H1 (cell line): ENCODE measurements at regions not wholly inside any gene's neighbourhood (a gene's known extent, or its start where the extent isn't known, plus 50 kb on each side); places are given as distances from the start of the nearest gene placed in this dataset.

ENCODE experiments used
- CTCF ChIA-PET: fragments of 300-600 bp; sonication (Branson Sonifier 250); formaldehyde crosslinking; loops from one replicate; lab custom pipeline; 2021; ENCODE audit not compliant: partially characterized antibody; lab: Charles Lee
- POLR2A ChIA-PET: fragments of 300-600 bp; sonication (Branson Sonifier 250); formaldehyde crosslinking; loops from one replicate; lab custom pipeline; 2021; ENCODE audit warnings: inconsistent platforms; ENCODE audit not compliant: partially characterized antibody; lab: Charles Lee
- DNase-seq, 2 experiments: peaks; one replicate each; pipeline versions ENCODE4 v3.0.0 to v3.0.0-alpha.2; 2010 to 2022; ENCODE audit warnings: low spot score in 2 of 2, low read depth in 1 of 2, mixed read lengths in 1 of 2
- FAIRE-seq: peaks from 2 replicates; lab custom pipeline; 2011; peaks lifted over from hg19 to GRCh38; lab: Jason Lieb, UNC
- H2AFZ ChIP-seq: 2 replicates; pipeline ENCODE4 v1.8.1; 2012; ENCODE audit warnings: low read length, inconsistent platforms
- H2AK5ac ChIP-seq: 2 replicates; pipeline ENCODE4 v1.6.1; 2013; ENCODE audit warnings: low read depth, low read length
- H2BK120ac ChIP-seq: replicated peaks from 2 replicates; pipeline ENCODE3; 2013; ENCODE audit warnings: low read depth, low read length, inconsistent platforms
- H2BK12ac ChIP-seq: 2 replicates; pipeline ENCODE4 v1.6.1; 2013; ENCODE audit warnings: low read depth, low read length
- H2BK15ac ChIP-seq: 2 replicates; pipeline ENCODE4 v1.6.1; 2013; ENCODE audit warnings: low read length
- H2BK20ac ChIP-seq: 2 replicates; pipeline ENCODE4 v1.6.1; 2013; ENCODE audit warnings: low read length
- H2BK5ac ChIP-seq: 2 replicates; pipeline ENCODE4 v1.6.1; 2013; ENCODE audit warnings: low read depth, low read length
- H3K14ac ChIP-seq: 2 replicates; pipeline ENCODE4 v1.6.1; 2013; ENCODE audit warnings: inconsistent platforms; ENCODE audit not compliant: insufficient read length
- H3K18ac ChIP-seq: 2 replicates; pipeline ENCODE4 v1.6.1; 2013; ENCODE audit warnings: low read length; ENCODE audit errors: extremely low read depth
- H3K23ac ChIP-seq: 2 replicates; pipeline ENCODE4 v1.6.1; 2013; ENCODE audit warnings: inconsistent platforms; ENCODE audit not compliant: insufficient read length
- H3K23me2 ChIP-seq: 2 replicates; pipeline ENCODE4 v1.6.1; 2013; ENCODE audit warnings: low read depth, low read length
- H3K27ac ChIP-seq: 2 replicates; pipeline ENCODE4 v1.6.1; 2011; ENCODE audit warnings: low read depth, low read length, inconsistent platforms
- H3K27me3 ChIP-seq, 4 experiments: replicated peaks in 1 of 4; 1 replicate in 1 of 4; 2 replicates in 3 of 4; pipeline versions ENCODE4 v1.6.1 to v1.8.1; 2011 to 2013; ENCODE audit warnings: low read length in 3 of 4, mild to moderate bottlenecking in 3 of 4, inconsistent platforms in 2 of 4, mixed read lengths in 2 of 4, moderate library complexity in 1 of 4; ENCODE audit not compliant: control insufficient read depth in 3 of 4, insufficient read depth in 3 of 4; ENCODE audit errors: extremely low read depth in 1 of 4
- H3K36me3 ChIP-seq, 4 experiments: 2 replicates each; pipeline versions ENCODE4 v1.6.1 to v1.8.1; 2011 to 2013; ENCODE audit warnings: mild to moderate bottlenecking in 4 of 4, low read length in 3 of 4, moderate library complexity in 2 of 4, control low read depth in 1 of 4, inconsistent platforms in 1 of 4; ENCODE audit not compliant: insufficient read depth in 4 of 4, control insufficient read depth in 2 of 4
- H3K4ac ChIP-seq: replicated peaks from 2 replicates; pipeline ENCODE3; 2013; ENCODE audit warnings: low read length, low read depth, mixed read lengths, inconsistent platforms; ENCODE audit not compliant: insufficient read length
- H3K4me1 ChIP-seq, 4 experiments: replicated peaks in 1 of 4; 1 replicate in 1 of 4; 2 replicates in 3 of 4; pipeline versions ENCODE4 v1.6.1 to v1.8.1; 2011 to 2013; ENCODE audit warnings: low read length in 3 of 4, inconsistent platforms in 2 of 4, mixed read lengths in 1 of 4; ENCODE audit not compliant: insufficient read depth in 4 of 4, control insufficient read depth in 3 of 4
- H3K4me2 ChIP-seq, 2 experiments: 2 replicates each; pipeline versions ENCODE4 v1.6.1 to v1.8.1; 2011 to 2013; ENCODE audit warnings: low read depth in 2 of 2, low read length in 2 of 2, control low read depth in 1 of 2, inconsistent platforms in 1 of 2, mild to moderate bottlenecking in 1 of 2; ENCODE audit not compliant: insufficient read depth in 1 of 2
- H3K4me3 ChIP-seq, 4 experiments: fragments of 200-600, 300-600 bp in 1 of 4; sonication (generic), shearing (Covaris generic), sonication (Bioruptor Twin) in 1 of 4; 2 replicates each; pipeline versions ENCODE4 v1.5.1 to v1.8.1; 2011 to 2016; ENCODE audit warnings: low read length in 4 of 4, low read depth in 3 of 4, control low read depth in 2 of 4, inconsistent platforms in 2 of 4, mild to moderate bottlenecking in 2 of 4, mixed read lengths in 1 of 4, moderate library complexity in 1 of 4; ENCODE audit not compliant: insufficient read depth in 2 of 4; ENCODE audit errors: extremely low read depth in 1 of 4
- H3K56ac ChIP-seq: replicated peaks from 2 replicates; pipeline ENCODE3; 2013; ENCODE audit warnings: low read depth, mild to moderate bottlenecking, mixed read lengths, low read length, inconsistent platforms; ENCODE audit not compliant: insufficient read length
- H3K79me1 ChIP-seq: 2 replicates; pipeline ENCODE4 v1.6.1; 2013; ENCODE audit warnings: low read depth, low read length, control low read depth
- H3K79me2 ChIP-seq, 2 experiments: 2 replicates each; pipeline versions ENCODE4 v1.6.1 to v1.8.1; 2012 to 2013; ENCODE audit warnings: low read length in 2 of 2, mild to moderate bottlenecking in 2 of 2, inconsistent platforms in 1 of 2; ENCODE audit not compliant: insufficient read depth in 2 of 2, control insufficient read depth in 1 of 2
- H3K9ac ChIP-seq, 4 experiments: replicated peaks in 1 of 4; 1 replicate in 1 of 4; 2 replicates in 3 of 4; pipeline versions ENCODE4 v1.6.1 to v1.8.1; 2011 to 2013; ENCODE audit warnings: low read depth in 3 of 4, low read length in 3 of 4, control low read depth in 2 of 4, mild to moderate bottlenecking in 2 of 4, moderate library complexity in 2 of 4, inconsistent platforms in 1 of 4; ENCODE audit errors: extremely low read depth in 1 of 4
- H3K9me3 ChIP-seq, 2 experiments: 2 replicates each; pipeline versions ENCODE4 v1.6.1 to v1.8.1; 2012 to 2013; ENCODE audit warnings: mild to moderate bottlenecking in 2 of 2, moderate library complexity in 2 of 2, control low read depth in 1 of 2, inconsistent platforms in 1 of 2, low read depth in 1 of 2, low read length in 1 of 2, mixed read lengths in 1 of 2; ENCODE audit not compliant: insufficient read depth in 2 of 2
- H4K20me1 ChIP-seq, 2 experiments: replicated peaks in 1 of 2; 2 replicates each; pipeline versions ENCODE3 to v1.8.1; 2011 to 2013; ENCODE audit warnings: inconsistent platforms in 2 of 2, low read length in 2 of 2, mild to moderate bottlenecking in 1 of 2; ENCODE audit not compliant: insufficient read depth in 2 of 2, control insufficient read depth in 1 of 2
- H4K5ac ChIP-seq: 2 replicates; pipeline ENCODE4 v1.6.1; 2013; ENCODE audit warnings: low read length, low read depth, mixed read lengths, inconsistent platforms; ENCODE audit not compliant: insufficient read length
- H4K8ac ChIP-seq: 2 replicates; pipeline ENCODE4 v1.8.0; 2013; ENCODE audit warnings: mild to moderate bottlenecking, moderate library complexity, low read length, inconsistent platforms; ENCODE audit not compliant: insufficient read depth; ENCODE audit errors: extremely low read depth
- H4K91ac ChIP-seq: replicated peaks from 2 replicates; pipeline ENCODE3; 2013; ENCODE audit warnings: low read length, mixed read lengths, inconsistent platforms; ENCODE audit not compliant: insufficient read length
- TCF12 ChIP-seq: IDR thresholded peaks from 2 replicates; pipeline ENCODE4 v1.6.1; 2011; ENCODE audit warnings: low read depth, mild to moderate bottlenecking, low read length
- WGBS, 2 experiments: shearing (Covaris generic) in 1 of 2; methylation state at CpG; one replicate each; pipeline versions ENCODE4 v1.1.6 to v1.1.7; 2013 to 2015; ENCODE audit warnings: low lambda C conversion rate in 2 of 2, mixed read lengths in 2 of 2, inconsistent platforms in 1 of 2, low coverage in 1 of 2, missing lambda C conversion rate in 1 of 2; ENCODE audit not compliant: insufficient replicate concordance in 2 of 2, insufficient coverage in 1 of 2, insufficient read length in 1 of 2; ENCODE audit errors: extremely low coverage in 1 of 2, missing lambda C conversion rate in 1 of 2; 5-methylcytosine and 5-hydroxymethylcytosine counted together

DNA sequence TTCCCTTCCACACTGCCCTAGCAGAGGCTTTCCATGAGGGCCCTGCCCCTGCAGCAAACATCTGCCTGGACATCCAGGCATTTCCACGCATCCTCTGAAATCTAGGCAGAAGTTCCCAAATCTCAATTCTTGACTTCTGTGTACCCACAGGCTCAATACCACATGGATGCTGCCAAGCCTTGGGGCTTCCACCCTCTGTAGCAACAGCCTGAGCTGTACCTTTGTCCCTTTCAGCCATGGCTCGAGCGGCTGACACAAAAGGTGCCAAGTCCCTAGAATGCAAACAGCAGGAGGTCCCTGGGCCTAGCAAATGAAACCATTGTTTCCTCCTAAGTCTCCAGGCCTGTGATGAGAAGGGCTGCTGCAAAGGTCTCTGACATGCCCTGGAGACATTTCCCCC is 744.5 kb upstream of the LINC00305 start:
- Histone ChIP-seq H3K18ac (no peak overlapping the region), H2AK5ac (no peak overlapping the region), H3K4me2 (no peak overlapping the region), H2BK15ac (no peak overlapping the region), H3K9ac (no peak overlapping the region), H3K4ac (no peak overlapping the region), H2BK20ac (no peak overlapping the region), H3K27ac (no peak overlapping the region), H3K23me2 (no peaks in the 10 kb centered on the region), H4K20me1 (no peaks in the 10 kb centered on the region), H3K79me2 (no peaks in the 10 kb centered on the region), H3K4me3 (no peak overlapping the region), H3K27me3 (no peaks in the 10 kb centered on the region), H3K79me1 (no peaks in the 10 kb centered on the region), H2BK5ac (no peak overlapping the region), H3K56ac (no peak overlapping the region), H3K23ac (no peak overlapping the region), H3K9me3 (peaks cover 6 to 9% of the 10 kb centered on the region in 2 experiments; a peak in 3 of 4 replicates), H2BK12ac (no peak overlapping the region), H4K8ac (no peak overlapping the region), H3K14ac (no peak overlapping the region), H2AFZ (no peak overlapping the region), H4K5ac (no peak overlapping the region), H4K91ac (no peak overlapping the region), H3K36me3 (no peaks in the 10 kb centered on the region), H3K4me1 (no peaks in the 10 kb centered on the region), H2BK120ac (no peak overlapping the region)
- WGBS, 2 experiments, result 96% methylated on average over 3 of the region's 3 CpGs; no CpG with 5 or more reads in 1 of the 2 experiments
- no peak for FAIRE-seq
- ChIA-PET POLR2A (no interaction called here), CTCF (interaction anchor here (0.6 kb wide), 1 partner anchor 68 kb away, joined by 3 read pairs; no protein-coding TSS in a partner anchor)
- no peak for DNase-seq
- no peak for TF ChIP-seq TCF12
